ENCODE measurements at regions not wholly inside any gene's neighbourhood (a gene's known extent, or its start where the extent isn't known, plus 50 kb on each side); places are given as distances from the start of the nearest gene placed in this dataset.

DNA sequence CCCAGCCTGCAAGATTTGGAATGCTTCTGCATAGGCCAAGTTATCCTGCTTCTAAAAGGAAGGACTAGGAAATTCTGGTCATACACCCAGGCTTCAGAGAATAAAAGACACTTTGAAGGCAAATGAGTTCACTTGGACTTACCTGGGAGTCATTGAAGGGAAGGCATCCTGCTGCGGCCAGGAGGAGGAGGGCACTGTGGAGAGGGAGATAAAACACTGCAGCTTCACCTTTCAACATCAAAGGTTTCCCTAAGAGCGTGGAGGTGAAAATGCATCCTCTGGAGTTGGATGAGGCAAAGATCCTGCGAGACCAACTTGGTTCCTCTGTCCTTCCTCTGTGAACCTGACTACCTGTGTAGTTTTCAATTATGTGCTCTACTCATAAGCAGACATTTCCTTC lies 79.5 kb upstream of the RIOK3 start:
- DNase-seq (ENCODE audit: low spot score), result no peak
- TF ChIP-seq, protein P1, sequence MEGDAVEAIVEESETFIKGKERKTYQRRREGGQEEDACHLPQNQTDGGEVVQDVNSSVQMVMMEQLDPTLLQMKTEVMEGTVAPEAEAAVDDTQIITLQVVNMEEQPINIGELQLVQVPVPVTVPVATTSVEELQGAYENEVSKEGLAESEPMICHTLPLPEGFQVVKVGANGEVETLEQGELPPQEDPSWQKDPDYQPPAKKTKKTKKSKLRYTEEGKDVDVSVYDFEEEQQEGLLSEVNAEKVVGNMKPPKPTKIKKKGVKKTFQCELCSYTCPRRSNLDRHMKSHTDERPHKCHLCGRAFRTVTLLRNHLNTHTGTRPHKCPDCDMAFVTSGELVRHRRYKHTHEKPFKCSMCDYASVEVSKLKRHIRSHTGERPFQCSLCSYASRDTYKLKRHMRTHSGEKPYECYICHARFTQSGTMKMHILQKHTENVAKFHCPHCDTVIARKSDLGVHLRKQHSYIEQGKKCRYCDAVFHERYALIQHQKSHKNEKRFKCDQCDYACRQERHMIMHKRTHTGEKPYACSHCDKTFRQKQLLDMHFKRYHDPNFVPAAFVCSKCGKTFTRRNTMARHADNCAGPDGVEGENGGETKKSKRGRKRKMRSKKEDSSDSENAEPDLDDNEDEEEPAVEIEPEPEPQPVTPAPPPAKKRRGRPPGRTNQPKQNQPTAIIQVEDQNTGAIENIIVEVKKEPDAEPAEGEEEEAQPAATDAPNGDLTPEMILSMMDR (IDR thresholded peaks at IDR 0.05; ENCODE audit: extremely low read depth, missing control alignments), result no peak

- DNase-seq (ENCODE audit: low spot score), result peak; percentile 56
- TF ChIP-seq, protein P1 (IDR thresholded peaks at IDR 0.05; ENCODE audit: extremely low read depth, missing control alignments), result no peak
Measured at GRCh38 chr18:23377669-23378301, 75.3 kb upstream of the RIOK3 start.

DNA sequence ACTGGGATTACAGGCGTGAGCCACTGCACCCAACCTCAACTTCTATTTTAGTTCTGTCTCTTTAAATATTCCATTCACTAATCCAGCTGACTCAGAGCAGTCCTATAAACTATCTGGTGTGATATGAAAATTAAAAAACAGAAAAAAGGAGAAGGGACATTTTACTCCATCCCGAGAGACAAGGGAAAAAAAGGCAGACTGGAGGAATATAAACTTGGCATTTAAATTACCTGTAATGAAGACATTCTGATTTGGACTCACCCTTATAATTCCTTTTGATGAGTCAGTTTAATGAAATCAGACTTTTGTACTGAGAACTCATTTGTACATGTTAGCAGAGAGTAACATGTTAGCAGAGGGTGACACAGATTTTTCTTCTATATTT lies 74.8 kb upstream of the RIOK3 start:
- TF ChIP-seq, protein P1 (IDR thresholded peaks at IDR 0.05; ENCODE audit: extremely low read depth, missing control alignments), result no peak
- no peak for DNase-seq (ENCODE audit: low spot score)

DNA sequence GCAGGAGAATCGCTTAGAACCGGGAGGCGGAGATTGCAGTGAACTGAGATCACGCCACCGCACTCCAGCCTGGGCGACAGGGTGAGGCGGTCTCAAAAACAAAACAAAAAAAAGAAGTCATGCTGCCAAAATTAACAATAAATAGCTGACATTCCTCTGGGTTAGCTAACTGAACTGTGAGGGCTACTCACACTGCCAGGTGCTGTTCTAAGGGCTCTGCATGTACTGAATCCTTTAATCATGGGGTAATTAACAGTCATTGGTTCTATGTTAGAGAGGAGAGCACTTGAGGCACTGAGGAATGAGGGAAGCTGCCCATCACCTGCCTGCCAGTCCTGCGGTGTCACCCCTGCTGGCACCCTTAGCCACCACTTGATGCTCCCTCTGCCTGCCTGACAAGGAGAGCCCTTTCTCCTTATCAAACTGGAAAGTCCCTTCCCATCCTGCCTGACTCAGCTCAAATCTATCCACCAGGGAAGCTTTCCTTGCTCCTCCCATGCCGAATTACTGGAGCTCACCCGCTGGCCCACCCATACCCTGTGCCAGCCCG lies 73.0 kb upstream of the RIOK3 start:
- no peak for DNase-seq (ENCODE audit: low spot score)
- TF ChIP-seq, protein P1 (IDR thresholded peaks at IDR 0.05; ENCODE audit: extremely low read depth, missing control alignments), result no peak

- TF ChIP-seq, protein P1 (IDR thresholded peaks at IDR 0.05; ENCODE audit: extremely low read depth, missing control alignments), result no peak
- no peak for DNase-seq (ENCODE audit: low spot score)
Measured at GRCh38 chr18:23380817-23381216, 72.3 kb upstream of the RIOK3 start.

DNA sequence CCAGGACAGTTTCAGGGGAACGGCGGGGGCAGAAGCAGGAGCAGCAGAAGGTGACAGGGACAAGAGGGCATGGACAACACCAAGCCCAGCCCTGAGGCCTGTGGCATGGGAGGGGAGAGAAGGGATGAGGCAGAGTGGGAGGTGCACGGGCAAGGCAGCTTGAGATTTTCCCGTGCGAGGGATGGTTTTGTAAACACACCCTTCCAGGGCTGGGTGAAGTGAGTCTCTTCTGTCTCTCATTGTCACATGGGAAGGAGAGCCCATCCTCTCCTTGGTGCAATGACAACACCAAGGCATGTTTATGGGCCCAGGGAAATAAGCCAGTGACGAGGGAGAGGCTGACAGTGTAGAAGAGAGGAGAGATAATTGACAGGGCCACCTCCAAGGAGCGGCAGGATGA lies 69.6 kb upstream of the RIOK3 start:
- TF ChIP-seq, protein P1 (IDR thresholded peaks at IDR 0.05; ENCODE audit: extremely low read depth, missing control alignments), result no peak
- DNase-seq (ENCODE audit: low spot score), result no peak

GRCh38 chr18:23384778-23385736 lies 68.0 kb upstream of the RIOK3 start:
- peak; percentile 14 for DNase-seq (ENCODE audit: low spot score)
- TF ChIP-seq, protein P1 (IDR thresholded peaks at IDR 0.05; ENCODE audit: extremely low read depth, missing control alignments), result no peak

Measured in GM20000 (cell line).